CD14-positive monocyte (primary cell): ENCODE measurements at regions not wholly inside any gene's neighbourhood (a gene's known extent, or its start where the extent isn't known, plus 50 kb on each side); places are given as distances from the start of the nearest gene placed in this dataset.

Experiments
- DNase-seq, 3 donors: peaks; one replicate each; pipeline ENCODE4 v3.0.0-alpha.2; 2011 to 2022
- H2AFZ ChIP-seq: 2 replicates; pipeline ENCODE4 v1.6.0; 2012; ENCODE audit warnings: mild to moderate bottlenecking, low read depth, low read length, inconsistent platforms; ENCODE audit not compliant: insufficient read depth, poor library complexity, severe bottlenecking
- H3K27ac ChIP-seq, 2 donors: 1 replicate in 1 of 2; 2 replicates in 1 of 2; pipeline ENCODE4 v1.5.1; 2012 to 2013; ENCODE audit warnings: low read length in 2 of 2, control low read depth in 1 of 2, inconsistent platforms in 1 of 2, low read depth in 1 of 2, mild to moderate bottlenecking in 1 of 2
- H3K27me3 ChIP-seq, 2 donors: one replicate each; pipeline versions ENCODE4 v1.6.0 to v1.6.1; 2011 to 2013; ENCODE audit warnings: low read length in 2 of 2; ENCODE audit not compliant: control insufficient read depth in 2 of 2, insufficient read depth in 2 of 2
- H3K36me3 ChIP-seq, 2 donors: replicated peaks in 1 of 2; 1 replicate in 1 of 2; 2 replicates in 1 of 2; pipeline versions ENCODE4 v1.5.1 to v1.6.1; 2012 to 2013; ENCODE audit warnings: low read length in 2 of 2, control low read depth in 1 of 2, inconsistent platforms in 1 of 2, mild to moderate bottlenecking in 1 of 2; ENCODE audit not compliant: insufficient read depth in 2 of 2, control insufficient read depth in 1 of 2
- H3K4me1 ChIP-seq, 2 donors: 1 replicate in 1 of 2; 2 replicates in 1 of 2; pipeline versions ENCODE4 v1.5.1 to v1.6.1; 2012 to 2013; ENCODE audit warnings: low read length in 2 of 2, control low read depth in 1 of 2, inconsistent platforms in 1 of 2, mild to moderate bottlenecking in 1 of 2, moderate library complexity in 1 of 2; ENCODE audit not compliant: insufficient read depth in 2 of 2, control insufficient read depth in 1 of 2
- H3K4me2 ChIP-seq: replicated peaks from 2 replicates; pipeline ENCODE3; 2012; ENCODE audit warnings: low read length, moderate library complexity, mild to moderate bottlenecking; ENCODE audit not compliant: poor library complexity, severe bottlenecking; ENCODE audit errors: extremely low read depth
- H3K4me3 ChIP-seq, 3 experiments: fragments of 200-600 bp in 1 of 3; sonication (generic) in 1 of 3; replicated peaks in 1 of 3; 1 replicate in 2 of 3; 2 replicates in 1 of 3; pipeline ENCODE4 v1.5.1; 2011 to 2013; ENCODE audit warnings: low read length in 3 of 3, mild to moderate bottlenecking in 3 of 3, control low read depth in 2 of 3, low read depth in 2 of 3, inconsistent platforms in 1 of 3, moderate library complexity in 1 of 3
- H3K79me2 ChIP-seq: 2 replicates; pipeline ENCODE4 v1.6.0; 2012; ENCODE audit warnings: mild to moderate bottlenecking, control low read depth, inconsistent platforms, low read length, moderate library complexity; ENCODE audit not compliant: insufficient read depth
- H3K9ac ChIP-seq: 2 replicates; pipeline ENCODE4 v1.6.0; 2017; ENCODE audit warnings: low read length, mild to moderate bottlenecking; ENCODE audit not compliant: insufficient read depth, poor library complexity, severe bottlenecking
- H3K9me3 ChIP-seq, 2 donors: replicated peaks in 1 of 2; 1 replicate in 1 of 2; 2 replicates in 1 of 2; pipeline versions ENCODE4 v1.5.1 to v1.6.1; 2012 to 2013; ENCODE audit warnings: low read length in 2 of 2, control low read depth in 1 of 2; ENCODE audit not compliant: control insufficient read depth in 1 of 2, insufficient read depth in 1 of 2
- H4K20me1 ChIP-seq: 2 replicates; pipeline ENCODE4 v1.6.0; 2012; ENCODE audit warnings: mild to moderate bottlenecking, low read length, control low read depth, moderate library complexity; ENCODE audit not compliant: insufficient read depth
- H3K27ac Mint-ChIP-seq, 7 donors: one replicate each; pipeline ENCODE4 v1.8.0; 2020; ENCODE audit warnings: mild to moderate bottlenecking in 7 of 7, mixed read lengths in 7 of 7, moderate library complexity in 6 of 7, inconsistent platforms in 2 of 7
- H3K27me3 Mint-ChIP-seq, 3 donors: one replicate each; pipeline ENCODE4 v1.8.0; 2021 to 2022; ENCODE audit warnings: low read depth in 3 of 3, mild to moderate bottlenecking in 3 of 3, mixed read lengths in 3 of 3, moderate library complexity in 3 of 3, inconsistent platforms in 1 of 3
- H3K36me3 Mint-ChIP-seq, 2 donors: one replicate each; pipeline ENCODE4 v1.8.0; 2020; ENCODE audit warnings: mixed read lengths in 2 of 2, inconsistent platforms in 1 of 2, mild to moderate bottlenecking in 1 of 2
- H3K4me1 Mint-ChIP-seq: one replicate; pipeline ENCODE4 v1.8.0; 2020; ENCODE audit warnings: mild to moderate bottlenecking, mixed read lengths
- H3K4me3 Mint-ChIP-seq, 2 donors: one replicate each; pipeline ENCODE4 v1.8.0; 2020; ENCODE audit warnings: mild to moderate bottlenecking in 2 of 2, mixed read lengths in 2 of 2, moderate library complexity in 1 of 2
- H3K9me3 Mint-ChIP-seq, 7 donors: one replicate each; pipeline ENCODE4 v1.8.0; 2020 to 2022; ENCODE audit warnings: mixed read lengths in 7 of 7, mild to moderate bottlenecking in 6 of 7, moderate library complexity in 6 of 7, inconsistent platforms in 2 of 7
- CTCF ChIP-seq: fragments of 200-600 bp; IDR thresholded peaks from one replicate; pipeline ENCODE4 v1.8.0; 2022; ENCODE audit warnings: antibody characterized with exemption, mild to moderate bottlenecking
- WGBS: methylation state at CpG from one replicate; pipeline ENCODE4 v1.1.5; 2013; ENCODE audit warnings: missing lambda C conversion rate; ENCODE audit not compliant: insufficient coverage; 5-methylcytosine and 5-hydroxymethylcytosine counted together
- intact Hi-C, 2 donors: fragments of 100-400 bp; cut with micrococcal nuclease; formaldehyde crosslinking; loops; one replicate each; pipeline versions ENCODE4 v1.15.0 to v1.15.1; 2023

- TF ChIP-seq CTCF = no peak
- Histone ChIP-seq H2AFZ (no peak overlapping the region), H3K27ac (no peak overlapping the region), H3K79me2 (no peaks in the 10 kb centered on the region), H4K20me1 (no peaks in the 10 kb centered on the region), H3K4me1 (no peaks in the 10 kb centered on the region), H3K4me3 (no peak overlapping the region), H3K4me2 (no peak overlapping the region), H3K27me3 (no peaks in the 10 kb centered on the region), H3K36me3 (no peaks in the 10 kb centered on the region), H3K9ac (no peak overlapping the region), H3K9me3 (no peaks in the 10 kb centered on the region)
- Mint-ChIP-seq H3K27ac (no peak overlapping the region), H3K9me3 (peaks cover 4 to 15% (median 9%) of the 10 kb centered on the region in 7 donors), H3K36me3 (no peaks in the 10 kb centered on the region), H3K4me3 (no peak overlapping the region), H3K4me1 (no peaks in the 10 kb centered on the region), H3K27me3 (peaks cover 2 to 12% (median 2%) of the 10 kb centered on the region in 3 donors)
- intact Hi-C loops = no loop called here
- 87% methylated on average over 3 of the region's 4 CpGs for WGBS
- DNase-seq = no peak
Observed at GRCh38 chr20:60817891-60818290, 434.2 kb upstream of the CDH4 start.

- Mint-ChIP-seq H3K36me3 (no peaks in the 10 kb centered on the region), H3K4me3 (no peak overlapping the region), H3K4me1 (no peaks in the 10 kb centered on the region), H3K27ac (no peak overlapping the region), H3K27me3 (peaks cover 2 to 14% (median 2%) of the 10 kb centered on the region in 3 donors), H3K9me3 (peaks cover 4 to 15% (median 9%) of the 10 kb centered on the region in 7 donors)
- H3K4me1 ChIP-seq = no peaks in the 10 kb centered on the region
- no peak overlapping the region for H3K4me3 ChIP-seq
- H3K9ac ChIP-seq = no peak overlapping the region
- H2AFZ ChIP-seq = no peak overlapping the region
- no peaks in the 10 kb centered on the region for H3K79me2 ChIP-seq
- intact Hi-C loops = no loop called here
- no peaks in the 10 kb centered on the region for H4K20me1 ChIP-seq
- no peak overlapping the region for H3K4me2 ChIP-seq
- H3K9me3 ChIP-seq = no peaks in the 10 kb centered on the region
- H3K27ac ChIP-seq = no peak overlapping the region
- TF ChIP-seq CTCF = no peak
- H3K36me3 ChIP-seq = no peaks in the 10 kb centered on the region
- no peak for DNase-seq
- no peaks in the 10 kb centered on the region for H3K27me3 ChIP-seq
- 86% methylated on average over 1 of the region's 5 CpGs for WGBS
Observed at GRCh38 chr20:60819511-60819910, 432.6 kb upstream of the CDH4 start.
